ENCODE measurements at regions not wholly inside any gene's neighbourhood (a gene's known extent, or its start where the extent isn't known, plus 50 kb on each side); places are given as distances from the start of the nearest gene placed in this dataset.
"Not testable (repeated sequence)": the region's sequence is repeated elsewhere in the genome, so short reads cannot be mapped to it uniquely, and the experiment has no call there.

DNA sequence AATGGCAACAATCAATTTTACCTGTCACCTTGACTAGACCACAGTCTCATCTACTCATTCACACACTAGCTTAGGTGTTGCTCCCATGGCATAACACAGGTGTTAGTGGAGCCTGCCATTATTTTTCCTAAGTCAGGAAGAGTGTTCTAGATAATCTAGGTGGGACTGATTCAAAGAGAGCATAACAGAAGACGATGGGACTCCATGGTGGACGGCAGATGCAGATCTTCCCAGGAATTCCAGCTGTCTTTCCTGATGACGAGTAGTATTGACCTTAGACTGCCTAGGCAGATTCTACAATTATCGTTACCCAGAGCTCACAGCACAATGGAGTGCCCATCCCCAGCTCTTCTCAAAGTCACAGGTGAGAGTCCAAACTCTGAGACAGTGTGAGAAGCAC, 589.0 kb downstream of the TMEM121 start:
- DNase-seq: no peak

DNA sequence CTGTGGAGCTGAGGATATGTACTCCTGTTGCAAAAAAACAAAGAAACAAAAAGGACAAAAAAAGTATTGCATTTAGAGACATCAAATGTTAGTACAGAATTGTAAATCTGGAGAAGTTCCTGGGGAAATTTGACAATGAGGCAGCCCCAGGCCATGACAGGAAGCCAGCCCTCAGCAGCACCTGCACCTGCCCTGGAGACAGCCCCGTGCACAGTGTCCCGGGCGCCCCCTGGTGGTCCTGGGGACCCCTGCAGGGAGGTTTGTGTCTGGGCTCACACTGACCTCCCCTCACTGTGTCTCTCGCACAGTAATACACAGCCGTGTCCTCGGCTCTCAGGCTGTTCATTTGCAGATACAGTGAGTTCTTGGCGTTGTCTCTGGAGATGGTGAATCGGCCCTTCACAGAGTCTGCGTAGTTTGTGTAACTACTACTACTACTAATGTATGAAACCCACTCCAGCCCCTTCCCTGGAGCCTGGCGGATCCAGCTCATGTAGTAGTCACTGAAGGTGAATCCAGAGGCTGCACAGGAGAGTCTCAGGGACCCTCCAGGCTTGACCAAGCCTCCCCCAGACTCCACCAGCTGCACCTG, 590.1 kb downstream of the TMEM121 start:
- not testable (repeated sequence) for DNase-seq

DNA sequence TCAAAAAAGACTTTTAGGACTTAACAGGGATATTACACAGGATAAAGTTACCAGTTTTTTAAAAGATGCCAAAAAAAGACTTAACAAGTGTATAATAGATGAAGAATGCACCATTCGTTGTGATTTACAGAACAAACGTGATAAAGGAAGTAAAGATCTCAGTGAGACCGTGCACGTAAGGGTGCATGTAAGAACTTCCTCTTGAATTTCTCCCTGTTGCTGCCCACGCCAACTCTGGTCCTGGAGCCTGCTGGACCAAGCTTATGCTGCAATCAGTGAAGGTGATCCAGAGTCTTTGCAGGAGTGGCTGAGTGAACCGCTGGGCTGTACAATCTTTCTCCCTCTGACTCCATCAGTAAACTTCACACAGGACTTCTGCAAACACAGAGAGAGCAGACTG, 593.7 kb downstream of the TMEM121 start:
- no peak for DNase-seq

DNA sequence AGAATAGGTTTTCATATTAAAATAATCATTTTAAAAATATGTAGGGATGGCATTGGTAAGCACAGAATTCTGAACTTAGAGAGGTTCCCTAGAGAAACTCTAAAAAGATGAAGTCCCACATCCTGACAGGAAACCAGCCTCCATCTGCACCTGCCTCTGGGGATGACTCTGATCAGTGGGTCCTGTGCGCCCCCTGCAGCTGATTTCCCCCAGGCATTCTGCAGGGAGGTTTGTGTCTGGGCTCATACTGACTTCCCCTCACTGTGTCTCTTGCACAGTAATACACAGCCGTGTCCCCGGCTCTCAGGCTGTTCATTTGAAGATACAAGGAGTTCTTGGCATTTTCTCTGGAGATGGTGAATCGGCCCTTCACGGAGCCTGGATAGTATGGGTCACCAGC, 602.9 kb downstream of the TMEM121 start:
- no peak for DNase-seq

DNA sequence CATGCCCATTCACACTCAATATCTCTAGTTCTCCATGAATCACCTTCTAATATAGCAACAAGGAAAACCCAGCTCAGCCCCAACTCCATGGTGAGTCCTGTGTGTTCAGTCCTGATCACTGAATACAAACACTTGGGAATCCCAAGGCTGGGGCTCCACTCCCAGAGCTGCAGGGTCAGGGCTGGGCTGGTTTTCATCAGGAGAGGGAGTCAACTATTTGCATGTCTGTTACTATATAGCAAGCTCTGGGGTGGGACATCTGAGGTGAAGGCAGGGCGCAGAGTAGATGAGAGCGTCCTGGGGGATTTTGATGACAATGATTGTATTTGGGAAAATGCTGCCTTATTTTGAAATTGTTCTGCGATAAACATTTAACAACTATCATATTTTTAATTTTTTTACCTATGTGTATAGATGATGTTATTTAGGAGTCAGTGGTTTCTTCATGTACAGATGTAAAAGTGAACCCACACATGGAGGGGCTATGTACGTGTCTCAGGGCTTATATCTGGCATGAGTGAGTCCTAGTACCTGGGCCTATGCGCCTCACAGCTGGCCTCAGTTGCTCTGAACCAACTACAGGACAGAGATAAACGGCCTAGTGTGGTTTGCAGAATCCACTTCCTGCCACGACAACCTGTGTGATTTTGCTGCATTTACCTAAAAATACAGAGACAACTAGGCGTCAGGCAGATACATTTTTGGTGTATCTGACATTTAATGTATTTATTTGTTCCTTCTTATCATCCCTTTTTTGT, 603.7 kb downstream of the TMEM121 start:
- not testable (repeated sequence) for DNase-seq

DNA sequence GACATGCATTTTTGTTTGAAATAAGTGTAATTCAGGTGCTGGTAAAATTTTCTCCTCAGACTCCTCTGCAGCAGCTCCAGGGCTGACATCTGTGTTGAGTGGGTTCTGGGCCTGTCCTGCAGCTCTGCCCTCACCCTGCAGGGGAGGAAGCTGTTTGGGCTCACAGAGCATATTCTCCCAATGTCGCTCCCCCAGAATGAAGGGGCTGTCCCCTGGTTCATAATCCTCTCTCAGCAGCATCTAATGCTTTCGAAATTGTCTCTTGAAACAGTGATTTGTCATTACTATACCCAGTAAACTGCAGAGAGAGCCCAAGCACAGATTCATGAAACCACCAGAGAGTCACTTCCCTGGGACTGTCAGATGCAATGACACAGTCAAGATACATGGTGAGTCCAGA, 606.7 kb downstream of the TMEM121 start:
- not testable (repeated sequence) for DNase-seq

DNA sequence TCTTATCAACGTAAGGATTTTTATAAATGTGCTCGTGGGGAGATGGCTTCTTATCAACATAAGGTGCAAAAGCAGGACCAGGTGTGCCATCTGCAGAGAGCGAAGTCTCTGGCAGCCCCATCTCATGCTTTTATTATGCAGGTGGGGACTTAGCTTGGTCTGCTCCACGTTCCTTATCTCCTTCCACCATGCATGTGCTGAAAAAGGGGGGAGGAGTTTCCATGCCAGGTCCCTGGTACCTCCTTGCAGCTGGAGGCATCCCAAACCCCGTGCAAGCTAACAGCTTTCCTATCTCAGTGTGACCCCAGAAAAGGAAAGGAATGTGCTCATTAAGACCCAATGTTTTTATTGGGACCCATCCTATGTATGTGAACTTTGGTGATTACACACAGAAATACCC, 608.5 kb downstream of the TMEM121 start:
- no peak for DNase-seq

DNA sequence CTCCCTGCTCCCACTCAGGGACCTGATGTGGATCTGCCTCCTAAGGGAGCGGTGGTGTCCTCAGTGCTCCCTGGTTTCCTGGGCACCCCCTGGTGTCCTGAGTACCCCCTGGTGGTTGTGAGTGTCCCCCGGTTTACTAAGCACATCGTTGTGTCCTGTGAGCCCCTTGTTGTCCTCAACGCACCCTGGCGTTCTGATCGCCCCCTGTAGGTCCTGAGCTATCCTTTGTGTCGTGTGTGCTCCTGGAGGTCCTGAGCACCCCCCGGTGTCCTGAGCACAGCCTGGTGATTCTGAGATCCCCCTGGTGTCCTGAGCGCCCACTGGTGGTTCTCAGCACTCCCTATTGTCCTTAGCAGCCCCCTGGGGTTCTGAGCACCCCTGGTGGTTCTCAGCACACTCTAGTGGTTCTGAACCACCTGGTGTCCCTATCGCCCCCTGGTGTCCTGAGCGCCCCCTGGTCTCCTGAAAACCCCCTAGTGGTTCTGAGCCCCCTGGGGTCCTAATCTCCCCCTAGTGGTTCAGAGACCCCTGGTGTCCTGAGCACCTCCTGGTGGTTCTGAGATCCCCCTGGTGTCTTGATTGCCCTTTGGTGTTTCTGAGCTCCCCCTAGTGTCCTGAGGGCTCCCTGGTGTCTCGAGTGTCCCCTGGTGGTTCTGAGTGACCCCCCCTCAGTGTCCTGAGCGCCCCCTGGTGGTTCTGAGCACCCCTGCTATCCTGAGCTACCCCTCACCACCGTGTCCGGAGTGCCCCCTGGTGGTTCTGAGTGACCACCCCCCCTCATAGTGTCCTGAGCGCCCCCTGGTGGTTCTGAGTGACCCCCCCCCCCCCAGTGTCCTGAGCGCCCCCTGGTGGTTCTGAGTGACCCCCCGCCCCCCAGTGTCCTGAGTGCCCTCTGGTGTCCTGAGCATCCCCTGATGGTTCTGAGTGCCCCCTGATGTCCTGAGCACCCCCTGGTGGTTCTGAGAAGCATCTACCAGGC, 615.1 kb downstream of the TMEM121 start:
- DNase-seq: no peak

DNA sequence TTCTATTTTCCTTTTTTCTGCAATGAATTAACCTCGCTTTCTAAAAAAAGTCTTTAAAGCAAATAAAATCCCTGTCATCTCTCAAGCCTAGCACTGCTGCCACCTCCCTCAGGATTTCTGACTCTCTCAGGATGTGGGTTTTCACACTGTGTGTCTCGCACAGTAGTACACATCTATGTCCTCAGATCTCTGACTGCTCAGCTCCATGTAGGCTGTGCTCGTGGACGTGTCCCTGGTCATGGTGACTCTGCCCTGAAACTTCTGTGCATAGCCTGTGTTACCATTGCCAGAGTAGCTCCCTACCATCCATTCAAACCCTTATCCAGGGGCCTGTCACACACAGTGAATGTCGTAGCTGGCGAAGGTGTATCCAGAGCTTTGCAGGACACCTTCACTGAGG, 619.3 kb downstream of the TMEM121 start:
- not testable (repeated sequence) for DNase-seq

DNA sequence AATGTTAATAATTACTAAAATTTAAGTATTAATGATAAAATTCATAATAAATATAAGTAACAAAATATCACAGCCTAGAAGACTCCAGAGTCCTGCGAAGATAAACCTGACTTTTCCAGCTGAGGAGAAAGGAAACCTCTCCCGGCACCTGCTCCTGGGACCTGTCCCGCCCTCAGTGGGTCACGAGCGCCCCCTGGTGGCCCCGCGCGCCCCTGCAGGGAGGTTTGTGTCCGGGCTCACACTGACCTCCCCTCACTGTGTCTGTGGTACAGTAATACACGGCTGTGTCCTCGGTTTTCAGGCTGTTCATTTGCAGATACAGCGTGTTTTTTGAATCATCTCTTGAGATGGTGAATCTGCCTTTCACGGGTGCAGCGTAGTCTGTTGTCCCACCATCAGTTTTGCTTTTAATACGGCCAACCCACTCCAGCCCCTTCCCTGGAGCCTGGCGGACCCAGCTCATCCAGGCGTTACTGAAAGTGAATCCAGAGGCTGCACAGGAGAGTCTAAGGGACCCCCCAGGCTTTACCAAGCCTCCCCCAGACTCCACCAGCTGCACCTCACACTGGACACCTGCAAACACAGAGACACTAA, 627.1 kb downstream of the TMEM121 start:
- DNase-seq: peak; percentile 76

DNA sequence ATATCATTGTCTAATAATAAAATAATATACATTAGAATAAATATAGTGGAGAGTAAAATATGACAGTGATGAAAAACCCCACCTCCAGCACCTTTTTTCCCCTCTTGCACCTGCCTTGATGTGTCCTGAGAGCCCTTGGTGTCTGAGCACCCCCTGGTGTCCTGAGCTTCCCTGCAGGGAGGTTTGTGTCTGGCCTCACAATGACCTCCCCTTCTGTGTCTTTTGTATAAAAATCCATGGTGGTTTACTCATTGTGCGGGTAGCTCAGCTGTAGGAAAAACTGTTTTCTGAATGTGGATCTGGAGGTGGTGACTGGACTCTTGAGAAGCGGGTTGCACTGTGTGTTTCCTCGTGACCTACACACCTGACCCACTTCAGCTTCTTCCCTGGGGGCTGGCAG, 636.9 kb downstream of the TMEM121 start:
- no peak for DNase-seq

DNA sequence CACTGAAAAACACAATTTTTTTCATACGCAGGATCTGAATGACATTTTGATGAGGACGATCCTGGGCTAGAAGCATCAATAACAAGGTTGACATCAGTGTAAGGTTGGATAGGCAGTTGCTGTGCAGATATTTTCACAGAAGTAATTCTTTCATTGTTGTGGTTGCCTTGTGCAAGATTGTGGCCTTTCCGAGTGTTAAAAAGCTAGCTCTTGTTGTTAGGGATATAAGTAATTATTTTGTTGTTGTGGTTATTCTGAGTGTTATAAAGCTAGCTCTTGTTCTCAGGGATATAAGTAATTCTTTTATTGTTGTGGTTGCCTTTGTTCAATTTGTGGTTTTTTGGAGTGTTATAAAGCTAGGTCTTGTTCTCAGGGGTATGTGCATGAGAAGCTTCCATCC, 637.4 kb downstream of the TMEM121 start:
- DNase-seq: not testable (repeated sequence)

DNA sequence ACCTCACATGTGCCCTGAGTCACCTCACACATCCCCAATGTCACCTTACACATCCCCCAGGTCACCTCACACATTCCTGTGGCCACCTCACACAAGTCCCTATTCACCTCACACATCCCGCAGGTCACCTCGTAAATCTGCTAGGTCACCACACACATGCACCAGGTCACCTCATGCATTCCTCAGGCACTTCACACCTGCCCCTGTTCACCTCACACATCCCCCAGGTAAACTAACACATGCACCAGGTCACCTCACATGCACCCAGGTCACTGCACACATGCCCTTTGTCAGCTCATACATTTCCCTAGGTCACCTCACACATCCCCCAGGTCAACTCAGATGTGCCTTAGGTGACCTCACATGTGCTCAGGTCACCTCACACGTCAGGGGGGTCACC, 639.8 kb downstream of the TMEM121 start:
- no peak for DNase-seq

DNA sequence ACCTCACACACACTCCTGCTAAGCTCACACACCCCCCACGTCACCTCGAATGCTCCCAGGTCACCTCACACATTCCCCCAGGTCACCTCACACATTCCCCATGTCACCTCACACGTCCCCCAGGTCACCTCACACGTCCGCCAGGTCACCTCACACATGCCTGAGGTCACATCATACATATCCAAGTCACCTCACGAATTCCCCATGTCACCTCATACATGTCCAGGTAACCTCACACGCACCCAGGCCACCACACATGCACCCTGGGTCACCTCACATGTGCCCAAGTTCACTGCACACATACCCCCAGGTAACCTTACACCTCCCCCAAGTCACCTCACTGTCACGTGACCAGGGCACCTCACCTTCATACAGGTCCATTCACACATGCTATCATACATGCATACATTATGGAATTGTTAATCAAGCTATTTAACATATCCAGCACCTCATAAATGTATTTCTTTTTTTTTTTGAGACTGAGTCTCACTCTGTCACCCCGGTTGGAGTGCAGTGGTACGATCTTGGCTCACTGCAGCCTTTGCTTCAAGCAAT, 640.3 kb downstream of the TMEM121 start:
- no peak for DNase-seq

DNA sequence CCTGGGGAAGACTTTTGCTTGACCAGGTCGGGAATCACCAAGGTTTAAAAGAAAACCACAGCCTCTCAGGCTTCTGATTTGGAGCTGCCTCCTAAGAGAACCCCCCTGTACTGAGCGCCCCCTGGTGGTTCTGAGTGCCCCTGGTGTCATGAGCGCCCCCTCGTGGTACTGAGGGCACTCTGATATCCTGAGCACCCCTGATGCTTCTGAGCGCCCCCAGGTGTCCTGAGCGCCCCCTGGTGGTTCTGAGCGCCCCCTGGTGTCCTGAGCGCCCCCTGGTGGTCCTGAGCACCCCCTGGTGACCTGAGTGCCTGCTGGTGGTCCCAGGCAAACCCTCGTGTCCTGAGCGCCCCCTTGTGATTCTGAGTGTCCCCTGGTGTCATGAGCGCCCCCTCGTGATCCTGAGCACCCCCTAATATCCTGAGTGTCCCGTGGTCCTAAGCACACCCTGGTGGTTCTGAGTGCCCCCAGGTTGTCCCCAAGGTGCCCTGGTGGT, 643.8 kb downstream of the TMEM121 start:
- peak; percentile 6 for DNase-seq

DNA sequence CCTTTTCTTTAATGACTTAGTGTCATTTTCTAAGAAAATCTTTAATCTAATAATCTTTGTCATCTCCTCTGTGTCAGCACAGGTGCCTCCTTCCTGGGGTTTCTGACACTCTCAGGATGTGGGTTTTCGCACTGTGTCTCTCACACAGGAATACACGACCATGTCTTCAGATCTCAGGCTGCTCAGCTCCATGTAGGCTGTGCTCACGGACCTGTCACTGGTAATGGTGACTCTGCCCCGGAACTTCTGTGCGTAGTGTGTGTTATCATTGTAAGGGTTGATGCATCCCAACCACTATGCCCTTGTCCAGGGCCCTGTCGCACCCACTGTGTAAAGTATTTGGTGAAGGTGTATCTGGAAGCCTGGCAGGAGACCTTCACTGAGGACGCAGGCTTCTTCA, 647.8 kb downstream of the TMEM121 start:
- no peak for DNase-seq

DNA sequence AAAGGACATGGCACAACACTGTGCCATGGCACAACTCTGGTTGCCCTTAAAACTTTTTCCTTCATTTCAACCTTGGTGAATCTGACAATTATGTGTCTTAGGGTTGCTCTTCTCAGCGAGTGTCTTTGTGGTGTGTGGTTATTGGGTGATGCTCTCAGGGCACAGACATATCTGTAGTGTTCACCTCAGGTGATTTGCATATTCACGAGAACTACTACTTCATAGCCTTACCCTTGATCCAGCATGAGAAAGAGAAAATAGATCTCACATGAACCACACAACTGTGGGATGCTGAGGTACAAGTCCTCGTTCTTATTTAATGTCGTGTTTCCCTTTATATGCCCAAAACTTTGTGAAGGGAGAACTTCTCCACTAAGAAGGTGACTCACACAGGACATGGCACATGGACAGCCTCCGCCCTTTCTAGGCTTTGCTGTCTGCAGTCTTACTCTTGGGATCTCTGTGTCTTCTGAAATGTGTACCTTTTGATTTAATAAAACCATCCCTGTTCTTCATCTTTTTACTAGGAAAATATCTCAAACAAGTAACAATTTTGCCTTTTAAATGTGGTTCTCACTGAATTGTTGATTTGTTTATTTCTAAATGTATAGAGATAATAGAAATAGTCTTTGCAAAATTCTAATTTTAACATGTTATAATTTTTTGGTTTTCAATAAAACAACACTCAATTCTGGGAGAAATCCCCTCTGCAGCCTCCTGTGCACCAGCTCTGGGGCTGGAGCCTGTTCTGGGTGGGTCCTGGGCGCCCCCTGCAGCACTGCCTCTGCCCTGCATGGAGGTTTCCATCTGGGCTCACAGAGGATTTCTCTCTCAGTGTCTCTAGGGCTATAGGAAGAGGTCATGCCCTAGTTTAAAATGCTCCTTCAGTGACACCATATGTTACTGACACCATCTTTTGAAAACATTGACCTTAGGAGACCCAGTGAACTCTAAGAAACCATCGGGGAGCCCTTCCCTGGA, 651.2 kb downstream of the TMEM121 start:
- not testable (repeated sequence) for DNase-seq

DNA sequence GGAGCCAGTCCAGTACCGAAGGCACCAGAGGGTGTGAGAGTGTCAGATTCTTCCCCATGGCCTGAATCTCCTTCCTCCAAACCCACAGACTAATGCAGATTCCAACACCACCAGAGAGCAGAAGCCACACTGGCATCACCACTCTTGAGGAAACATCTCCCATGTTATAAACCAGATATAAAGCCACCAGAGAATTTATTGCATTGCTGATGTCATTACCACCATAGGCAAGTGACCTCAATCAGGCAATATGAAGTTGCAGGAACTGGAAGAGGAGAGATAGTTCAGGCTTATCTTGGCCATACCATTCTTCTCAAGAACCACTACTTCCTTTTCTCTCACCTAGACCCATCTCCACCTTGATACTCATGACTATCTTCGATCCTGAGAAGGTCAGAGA, 653.4 kb downstream of the TMEM121 start:
- DNase-seq: no peak

DNA sequence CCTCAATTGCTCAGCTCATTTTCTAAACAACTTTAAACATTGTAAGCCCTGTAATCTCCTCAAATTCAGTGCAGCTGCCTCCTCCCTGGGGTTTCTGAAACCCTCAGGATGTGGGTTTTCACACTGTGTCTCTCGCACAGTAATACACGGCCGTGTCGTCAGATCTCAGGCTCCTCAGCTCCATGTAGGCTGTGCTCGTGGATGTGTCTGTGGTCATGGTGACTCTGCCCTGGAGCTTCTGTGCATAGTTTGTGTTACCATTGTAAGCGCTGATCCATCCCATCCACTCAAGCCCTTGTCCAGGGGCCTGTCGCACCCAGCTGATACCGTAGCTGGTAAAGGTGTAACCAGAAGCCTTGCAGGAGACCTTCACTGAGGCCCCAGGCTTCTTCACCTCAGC, 658.4 kb downstream of the TMEM121 start:
- DNase-seq: not testable (repeated sequence)

DNA sequence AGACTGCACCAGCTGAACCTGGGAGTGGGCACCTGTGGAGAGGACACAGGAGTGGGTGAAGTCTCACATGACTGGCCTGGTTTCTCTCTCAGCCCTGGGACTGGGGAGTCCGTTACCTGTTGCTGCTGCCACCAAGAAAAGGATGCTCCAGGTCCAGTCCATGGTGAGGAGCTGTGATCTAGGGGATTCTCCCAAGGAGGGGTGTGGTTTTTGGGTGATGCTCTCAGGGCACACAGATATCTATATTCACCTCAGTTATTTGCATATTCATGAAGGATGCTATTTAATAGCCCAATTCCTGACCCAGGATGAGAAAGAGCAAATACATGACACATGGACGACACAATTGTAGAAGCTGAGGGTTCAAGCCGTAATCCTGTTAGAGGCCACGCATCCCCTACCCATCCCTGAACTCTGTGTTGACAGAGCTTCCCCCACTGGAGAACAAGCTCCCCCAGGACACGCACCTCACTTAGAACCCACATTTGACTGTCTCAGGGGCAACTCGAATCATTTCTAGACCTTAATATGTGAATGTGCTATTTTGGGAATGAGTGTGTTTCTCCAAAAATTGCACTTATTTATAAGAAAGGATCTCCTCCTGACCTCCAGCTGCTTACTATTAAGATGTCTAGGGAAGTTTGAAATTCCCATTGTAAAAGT, 658.9 kb downstream of the TMEM121 start:
- DNase-seq: not testable (repeated sequence)

DNA sequence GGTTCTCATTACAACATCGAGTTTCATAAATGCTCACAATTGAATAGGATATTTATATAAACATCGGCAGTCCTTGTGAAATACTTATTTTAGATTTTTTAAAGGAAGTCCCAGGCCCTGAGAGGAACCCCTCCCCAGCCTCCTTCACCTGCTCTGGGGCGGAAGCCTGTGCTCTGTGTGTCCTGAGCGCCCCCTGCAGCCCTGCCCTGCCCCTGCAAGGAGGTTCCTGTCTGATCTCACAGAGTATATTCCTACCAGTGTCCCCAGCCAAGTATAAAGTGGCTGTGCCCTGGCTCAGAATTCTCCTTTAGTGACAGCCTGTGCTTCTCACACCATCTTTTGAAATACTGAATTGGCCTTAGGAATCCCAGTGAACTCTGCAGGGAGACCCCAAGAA, 659.5 kb downstream of the TMEM121 start:
- DNase-seq: peak; percentile 1
